ENCODE measurements at regions not wholly inside any gene's neighbourhood (a gene's known extent, or its start where the extent isn't known, plus 50 kb on each side); places are given as distances from the start of the nearest gene placed in this dataset.

DNA sequence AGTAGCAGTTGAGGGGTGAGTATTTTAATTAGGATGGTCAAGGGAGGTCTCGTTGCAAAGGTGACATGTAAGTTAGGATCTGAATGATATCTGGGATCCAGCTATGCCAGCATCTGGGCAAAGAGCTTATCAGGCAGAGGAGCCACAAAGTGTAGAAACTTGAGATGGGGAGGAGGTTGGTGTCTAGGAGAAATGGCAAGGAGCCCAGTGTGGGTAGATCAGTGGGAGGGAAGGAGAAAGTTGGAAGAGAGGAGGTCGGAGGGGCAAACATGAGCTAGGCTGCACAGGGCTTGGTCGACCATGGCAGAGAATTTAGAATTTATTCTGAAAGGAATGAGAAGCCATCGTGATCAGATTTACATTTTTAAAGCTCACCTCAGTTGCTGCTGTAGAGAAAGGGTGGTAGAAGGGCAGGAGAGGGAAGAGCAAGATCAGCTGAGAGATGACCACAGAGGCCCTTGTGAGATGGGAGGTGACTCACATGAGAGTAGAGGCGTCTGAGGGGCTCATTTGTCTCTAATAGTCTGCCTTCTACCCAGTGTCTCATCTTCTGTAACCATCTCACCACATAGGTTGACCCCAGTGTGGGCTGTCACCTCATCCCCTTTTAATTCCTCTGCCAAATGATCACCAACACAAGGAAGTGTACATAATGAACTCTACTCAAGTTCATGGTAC is 170.0 kb downstream of the ETAA1 start:
- no peak overlapping the region for H3K4me3 ChIP-seq (ENCODE audit: low read depth, low read length)
- ChIA-PET POLR2A (no interaction called here), CTCF (no interaction called here)
- TF ChIP-seq, protein P1, sequence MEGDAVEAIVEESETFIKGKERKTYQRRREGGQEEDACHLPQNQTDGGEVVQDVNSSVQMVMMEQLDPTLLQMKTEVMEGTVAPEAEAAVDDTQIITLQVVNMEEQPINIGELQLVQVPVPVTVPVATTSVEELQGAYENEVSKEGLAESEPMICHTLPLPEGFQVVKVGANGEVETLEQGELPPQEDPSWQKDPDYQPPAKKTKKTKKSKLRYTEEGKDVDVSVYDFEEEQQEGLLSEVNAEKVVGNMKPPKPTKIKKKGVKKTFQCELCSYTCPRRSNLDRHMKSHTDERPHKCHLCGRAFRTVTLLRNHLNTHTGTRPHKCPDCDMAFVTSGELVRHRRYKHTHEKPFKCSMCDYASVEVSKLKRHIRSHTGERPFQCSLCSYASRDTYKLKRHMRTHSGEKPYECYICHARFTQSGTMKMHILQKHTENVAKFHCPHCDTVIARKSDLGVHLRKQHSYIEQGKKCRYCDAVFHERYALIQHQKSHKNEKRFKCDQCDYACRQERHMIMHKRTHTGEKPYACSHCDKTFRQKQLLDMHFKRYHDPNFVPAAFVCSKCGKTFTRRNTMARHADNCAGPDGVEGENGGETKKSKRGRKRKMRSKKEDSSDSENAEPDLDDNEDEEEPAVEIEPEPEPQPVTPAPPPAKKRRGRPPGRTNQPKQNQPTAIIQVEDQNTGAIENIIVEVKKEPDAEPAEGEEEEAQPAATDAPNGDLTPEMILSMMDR (IDR thresholded peaks at IDR 0.05; ENCODE audit: insufficient read depth, low read depth, low read length) = no peak
- DNase-seq (ENCODE audit: low read depth) = no peak
- no peaks in the 10 kb centered on the region for H3K36me3 ChIP-seq (ENCODE audit: control insufficient read depth, insufficient read depth, low read length)
- no peaks in the 10 kb centered on the region for H3K27me3 ChIP-seq (ENCODE audit: control insufficient read depth, insufficient read depth, low read length)

DNA sequence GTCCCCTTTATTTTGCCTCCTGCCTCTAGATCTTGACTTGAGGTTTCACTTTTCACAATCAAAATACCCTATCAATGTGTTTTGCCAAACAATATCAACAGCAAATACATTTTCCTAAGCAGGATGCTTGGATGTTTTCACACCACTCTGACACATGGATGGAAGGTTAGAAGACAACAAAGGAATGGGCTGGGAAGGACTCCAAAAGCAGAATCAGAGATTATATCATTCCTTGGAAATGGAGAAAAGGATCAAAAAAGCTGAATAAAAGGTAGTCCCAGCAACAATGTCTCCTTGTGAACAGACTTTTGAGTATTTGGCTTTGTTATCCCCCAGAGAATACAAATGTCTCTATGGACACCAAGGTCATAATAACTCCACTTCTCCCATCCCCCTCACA is 170.8 kb downstream of the ETAA1 start:
- H3K27me3 ChIP-seq (ENCODE audit: control insufficient read depth, insufficient read depth, low read length) = no peaks in the 10 kb centered on the region
- no peak overlapping the region for H3K4me3 ChIP-seq (ENCODE audit: low read depth, low read length)
- TF ChIP-seq, protein P1 (IDR thresholded peaks at IDR 0.05; ENCODE audit: insufficient read depth, low read depth, low read length) = no peak
- CTCF ChIA-PET = no interaction called here
- POLR2A ChIA-PET = no interaction called here
- no peak for DNase-seq (ENCODE audit: low read depth)
- H3K36me3 ChIP-seq (ENCODE audit: control insufficient read depth, insufficient read depth, low read length) = no peaks in the 10 kb centered on the region

DNA sequence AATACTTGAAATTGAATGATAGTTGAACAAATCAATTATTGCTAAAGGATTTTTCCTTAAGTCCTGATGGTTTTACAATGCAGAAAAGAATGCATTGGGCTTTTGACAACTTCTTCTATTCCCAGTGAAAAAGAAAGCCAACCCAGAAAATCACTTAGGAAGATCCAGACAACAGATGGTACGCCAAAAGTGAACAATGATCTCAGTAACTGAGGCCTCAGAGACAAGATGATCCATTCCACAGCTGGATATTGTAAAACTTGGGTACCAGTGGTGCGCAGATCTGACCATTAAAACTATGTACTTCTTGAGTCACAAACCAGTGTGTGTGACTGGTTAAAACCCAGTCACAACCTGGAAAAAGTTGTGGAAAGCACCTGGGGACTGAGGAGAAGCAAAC is 173.5 kb downstream of the ETAA1 start:
- TF ChIP-seq, protein P1 (IDR thresholded peaks at IDR 0.05; ENCODE audit: insufficient read depth, low read depth, low read length) = no peak
- no peak for DNase-seq (ENCODE audit: low read depth)
- CTCF ChIA-PET = interaction anchor here (1.1 to 1.6 kb wide), 2 partner anchors 31 to 163 kb away, joined by 3 to 5 read pairs; no protein-coding TSS in a partner anchor
- Histone ChIP-seq H3K4me3 (ENCODE audit: low read depth, low read length) (no peak overlapping the region), H3K36me3 (ENCODE audit: control insufficient read depth, insufficient read depth, low read length) (no peaks in the 10 kb centered on the region), H3K27me3 (ENCODE audit: control insufficient read depth, insufficient read depth, low read length) (no peaks in the 10 kb centered on the region)
- POLR2A ChIA-PET = no interaction called here

DNA sequence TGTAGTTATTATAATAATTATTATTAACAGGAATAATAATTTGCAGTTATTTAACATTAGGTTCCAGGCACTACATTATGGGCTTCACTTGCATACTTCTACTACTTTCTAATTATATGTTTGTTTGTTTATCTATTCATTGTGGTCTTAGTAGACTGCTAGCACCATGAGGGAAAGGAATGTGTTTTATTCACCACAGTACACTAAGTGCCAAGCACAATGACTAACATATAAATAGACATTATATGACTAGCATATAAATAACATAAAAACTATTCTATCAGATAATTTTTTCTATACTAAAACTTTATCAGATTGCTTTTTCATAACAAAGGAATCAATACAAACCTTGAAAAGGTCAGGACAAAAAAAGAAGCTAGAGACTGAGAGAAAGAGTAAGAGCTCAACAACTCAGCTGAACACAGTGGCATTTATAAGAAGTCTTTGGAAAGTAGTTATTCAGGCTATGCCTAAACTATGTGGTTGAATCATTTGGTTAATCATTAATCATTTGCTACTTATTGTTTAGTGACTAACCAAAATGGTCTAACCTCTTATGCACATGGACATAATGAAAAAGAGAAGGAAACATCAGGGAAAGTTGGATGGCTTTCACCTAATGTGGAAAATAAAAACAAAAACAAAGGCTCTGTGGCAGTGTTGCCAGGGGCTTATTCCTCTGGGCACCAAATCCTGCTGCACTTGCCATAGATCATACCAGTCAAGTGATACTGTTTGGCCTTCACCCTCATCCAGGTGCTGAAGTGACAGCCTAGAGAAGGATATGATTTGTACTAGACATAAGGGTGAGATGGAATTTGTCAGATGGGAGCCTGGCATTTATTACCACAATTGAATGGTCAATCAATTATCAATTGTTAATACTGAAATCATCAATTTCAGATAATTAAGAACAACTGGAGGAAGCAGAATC is 174.9 kb downstream of the ETAA1 start:
- ChIA-PET POLR2A (no interaction called here), CTCF (interaction anchor here (1.1 kb wide), 1 partner anchor 161 kb away, joined by 3 read pairs; no protein-coding TSS in a partner anchor)
- H3K4me3 ChIP-seq (ENCODE audit: low read depth, low read length) = no peak overlapping the region
- H3K27me3 ChIP-seq (ENCODE audit: control insufficient read depth, insufficient read depth, low read length) = no peaks in the 10 kb centered on the region
- no peak for DNase-seq (ENCODE audit: low read depth)
- no peaks in the 10 kb centered on the region for H3K36me3 ChIP-seq (ENCODE audit: control insufficient read depth, insufficient read depth, low read length)
- TF ChIP-seq, protein P1 (IDR thresholded peaks at IDR 0.05; ENCODE audit: insufficient read depth, low read depth, low read length) = no peak

DNA sequence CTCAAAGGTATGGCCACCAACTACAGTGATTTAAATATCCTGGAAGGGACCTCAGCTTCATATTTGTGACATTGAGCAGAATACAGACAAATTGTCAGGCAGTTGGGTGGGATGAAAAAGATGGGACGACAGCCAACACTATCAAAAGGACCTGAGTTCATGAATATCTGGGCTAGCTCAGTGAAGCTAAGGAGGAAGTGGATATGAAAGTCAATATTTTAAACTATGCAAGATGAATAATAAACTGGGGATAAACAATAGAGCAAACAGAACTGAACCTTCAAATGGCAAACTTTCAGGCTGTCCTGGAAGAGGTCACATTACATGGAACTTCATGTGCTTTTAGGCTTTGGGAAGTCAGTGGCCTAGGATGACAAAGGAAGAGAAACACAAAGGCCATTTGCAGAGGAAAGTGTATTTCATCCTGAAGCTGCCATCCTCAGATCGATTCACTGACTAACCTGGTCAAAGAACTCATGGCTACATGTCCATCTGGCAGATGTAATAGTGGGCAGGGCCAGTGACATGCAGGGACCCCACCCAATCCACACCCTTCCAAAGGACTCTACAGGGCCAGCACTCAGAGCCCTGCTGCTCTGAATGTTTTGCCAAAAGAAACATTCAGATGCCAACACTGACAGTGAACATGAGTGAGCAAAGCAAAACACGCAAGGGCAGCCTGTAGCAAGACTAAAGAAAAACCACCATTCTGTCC is 175.7 kb downstream of the ETAA1 start:
- TF ChIP-seq, protein P1 (IDR thresholded peaks at IDR 0.05; ENCODE audit: insufficient read depth, low read depth, low read length) = no peak
- ChIA-PET POLR2A (no interaction called here), CTCF (no interaction called here)
- Histone ChIP-seq H3K27me3 (ENCODE audit: control insufficient read depth, insufficient read depth, low read length) (no peaks in the 10 kb centered on the region), H3K4me3 (ENCODE audit: low read depth, low read length) (no peak overlapping the region), H3K36me3 (ENCODE audit: control insufficient read depth, insufficient read depth, low read length) (no peaks in the 10 kb centered on the region)
- no peak for DNase-seq (ENCODE audit: low read depth)
